Gastroesophageal sphincter (tissue), 4 donors: ENCODE measurements at regions not wholly inside any gene's neighbourhood (a gene's known extent, or its start where the extent isn't known, plus 50 kb on each side); places are given as distances from the start of the nearest gene placed in this dataset.

Source experiments
- ATAC-seq: fragments of 150-250 bp; one replicate; pipeline ENCODE4 v1.9.1; 2016; ENCODE audit warnings: mild to moderate bottlenecking, moderate library complexity
- H3K27ac ChIP-seq, 4 donors: fragments of 200-600 bp; sonication (generic) in 3 of 4; 1 replicate in 3 of 4; 2 replicates in 1 of 4; pipeline ENCODE4 v1.5.1; 2016 to 2019
- H3K27me3 ChIP-seq: fragments of 200-600 bp; sonication (generic); one replicate; pipeline ENCODE4 v1.5.1; 2019
- H3K36me3 ChIP-seq, 2 donors: fragments of 200-600 bp; sonication (generic); one replicate each; pipeline ENCODE4 v1.5.1; 2019; ENCODE audit warnings: control low read depth in 1 of 2
- H3K4me1 ChIP-seq, 3 donors: fragments of 200-600 bp; sonication (generic); 1 replicate in 2 of 3; 2 replicates in 1 of 3; pipeline ENCODE4 v1.5.1; 2016 to 2019; ENCODE audit warnings: control low read depth in 2 of 3
- H3K4me3 ChIP-seq, 2 donors: fragments of 200-600 bp; sonication (generic); one replicate each; pipeline ENCODE4 v1.5.1; 2019; ENCODE audit warnings: mild to moderate bottlenecking in 1 of 2, moderate library complexity in 1 of 2
- H3K9me3 ChIP-seq, 3 donors: fragments of 200-600 bp; sonication (generic); one replicate each; pipeline ENCODE4 v1.5.1; 2017 to 2019; ENCODE audit warnings: control low read depth in 2 of 3
- CTCF ChIP-seq, 4 experiments: fragments of 200-600 bp in 2 of 4; fragments of 450-650 bp in 2 of 4; sonication (generic) in 1 of 4; IDR thresholded peaks; one replicate each; pipeline ENCODE4 v1.5.1; 2017 to 2019; ENCODE audit warnings: antibody characterized with exemption in 4 of 4, mild to moderate bottlenecking in 2 of 4, moderate library complexity in 2 of 4
- EP300 ChIP-seq: sonication (generic); formaldehyde crosslinking; IDR thresholded peaks from one replicate; pipeline ENCODE4 v1.6.1; 2017; ENCODE audit warnings: antibody characterized with exemption, mild to moderate bottlenecking
- POLR2A ChIP-seq, 2 donors: fragments of 450-650 bp; IDR thresholded peaks; one replicate each; pipeline ENCODE4 v1.6.1; 2017; ENCODE audit warnings: antibody characterized with exemption in 2 of 2, mild to moderate bottlenecking in 2 of 2, moderate library complexity in 1 of 2
- POLR2AphosphoS5 ChIP-seq: sonication (generic); formaldehyde crosslinking; IDR thresholded peaks from one replicate; pipeline ENCODE4 v1.6.1; 2017; ENCODE audit warnings: antibody characterized with exemption
- WGBS, 2 donors: methylation state at CpG; one replicate each; pipeline ENCODE4 v1.1.5; 2018; ENCODE audit warnings: low coverage in 1 of 2; 5-methylcytosine and 5-hydroxymethylcytosine counted together

DNA sequence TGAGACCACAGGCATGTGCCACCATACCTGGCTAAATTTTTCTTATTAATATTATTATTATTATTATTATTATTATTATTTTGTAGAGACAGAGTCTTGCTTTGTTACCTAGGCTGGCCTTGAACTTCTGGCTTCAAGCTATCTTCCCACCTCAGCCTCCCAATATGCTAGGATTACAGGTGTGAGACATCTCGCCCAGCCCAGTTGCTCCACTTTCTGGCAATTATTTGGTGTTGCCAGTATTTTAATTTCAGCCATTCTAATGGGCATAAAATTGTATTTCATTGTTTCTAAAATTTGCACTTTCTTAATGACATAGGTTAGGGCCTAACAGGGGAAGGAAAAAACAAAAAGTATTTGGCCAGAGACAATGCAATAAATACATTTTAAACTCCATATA, 1217.6 kb upstream of the ALCAM start:
- Histone ChIP-seq H3K4me1 (no peaks in the 10 kb centered on the region), H3K9me3 (no peaks in the 10 kb centered on the region), H3K27me3 (no peaks in the 10 kb centered on the region), H3K27ac (no peak overlapping the region), H3K36me3 (no peaks in the 10 kb centered on the region), H3K4me3 (no peak overlapping the region)
- 69 to 100% methylated on average over 1 of the region's 1 CpG for WGBS, 2 donors
- ATAC-seq: no peak
- TF ChIP-seq CTCF (IDR thresholded peaks at IDR 0.05): no peak
- TF ChIP-seq EP300: no peak
- TF ChIP-seq POLR2A (IDR thresholded peaks at IDR 0.05): no peak
- no peak for TF ChIP-seq POLR2AphosphoS5

DNA sequence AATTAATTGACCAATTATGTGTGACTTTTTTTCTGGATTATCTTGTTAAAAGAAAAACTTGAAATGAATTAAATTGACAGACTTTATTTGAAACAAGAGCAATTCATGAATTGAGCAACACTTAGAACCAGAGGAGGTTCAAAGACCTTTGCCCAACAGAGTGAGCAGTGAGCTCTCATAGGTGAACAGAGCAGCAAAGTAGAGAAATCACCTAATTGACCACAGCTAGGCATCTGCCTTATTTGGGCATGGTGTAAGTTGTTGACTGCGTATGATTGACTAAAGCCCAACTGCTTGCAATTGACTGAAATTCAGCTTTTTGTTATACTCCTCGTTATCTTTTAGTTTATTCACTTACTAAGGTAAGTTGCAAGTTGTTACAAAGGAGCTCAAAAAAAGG, 1216.0 kb upstream of the ALCAM start:
- Histone ChIP-seq H3K4me1 (no peaks in the 10 kb centered on the region), H3K9me3 (no peaks in the 10 kb centered on the region), H3K4me3 (no peak overlapping the region), H3K27me3 (no peaks in the 10 kb centered on the region), H3K36me3 (no peaks in the 10 kb centered on the region), H3K27ac (no peak overlapping the region)
- ATAC-seq: no peak
- TF ChIP-seq EP300 (no peak), POLR2AphosphoS5 (no peak), POLR2A (IDR thresholded peaks at IDR 0.05) (no peak), CTCF (IDR thresholded peaks at IDR 0.05) (no peak)
- 74 to 95% methylated on average over 2 of the region's 2 CpGs for WGBS, 2 donors

DNA sequence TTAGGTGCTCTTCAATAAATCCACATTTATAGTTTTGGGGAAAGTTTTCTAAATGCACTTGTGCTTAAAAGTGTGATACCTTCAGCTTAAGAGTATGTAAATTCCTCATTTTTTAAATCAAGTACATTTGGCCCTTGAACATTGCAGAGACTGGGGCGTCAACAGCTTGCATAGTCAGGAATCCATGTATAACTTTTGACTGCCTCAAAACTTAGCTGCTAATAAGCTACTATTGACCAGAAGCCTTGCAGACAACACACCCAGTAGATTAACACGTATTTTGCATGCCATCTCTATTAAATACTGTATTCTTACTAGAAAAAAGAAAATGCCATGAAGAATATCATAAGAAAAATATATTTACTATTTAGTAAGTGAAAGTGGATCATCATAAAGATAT, 1211.8 kb upstream of the ALCAM start:
- Histone ChIP-seq H3K4me1 (no peaks in the 10 kb centered on the region), H3K27ac (no peak overlapping the region), H3K4me3 (no peak overlapping the region), H3K36me3 (no peaks in the 10 kb centered on the region), H3K9me3 (no peaks in the 10 kb centered on the region), H3K27me3 (no peaks in the 10 kb centered on the region)
- TF ChIP-seq POLR2A (IDR thresholded peaks at IDR 0.05) (no peak), EP300 (no peak), POLR2AphosphoS5 (no peak), CTCF (IDR thresholded peaks at IDR 0.05) (no peak)
- 38 to 46% methylated on average over 2 of the region's 2 CpGs for WGBS, 2 donors
- no peak for ATAC-seq

DNA sequence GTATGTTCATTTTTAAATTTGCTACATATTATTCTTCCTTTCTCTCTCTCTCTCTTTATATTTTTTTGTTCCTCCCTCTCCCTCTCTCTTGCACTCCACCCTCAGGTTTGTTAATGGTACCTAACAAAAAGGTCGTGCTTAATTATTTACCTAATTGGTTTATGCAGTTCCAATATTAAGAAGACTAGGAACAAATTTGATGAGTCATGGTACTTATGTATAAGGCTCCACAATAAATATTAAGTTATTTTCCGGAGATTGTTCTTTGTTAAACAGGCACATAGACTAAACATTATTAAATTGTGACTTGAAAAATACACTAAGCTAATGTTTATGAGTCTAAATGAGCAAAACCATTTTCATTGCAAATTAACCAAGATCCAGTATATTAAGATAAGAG, 1200.8 kb upstream of the ALCAM start:
- Histone ChIP-seq H3K36me3 (no peaks in the 10 kb centered on the region), H3K4me1 (no peaks in the 10 kb centered on the region), H3K27ac (no peak overlapping the region), H3K4me3 (no peak overlapping the region), H3K27me3 (no peaks in the 10 kb centered on the region), H3K9me3 (peaks cover 0 to 15% (median 0%) of the 10 kb centered on the region in 3 donors)
- no peak for ATAC-seq
- 73 to 93% methylated on average over 2 of the region's 2 CpGs for WGBS, 2 donors
- TF ChIP-seq CTCF (IDR thresholded peaks at IDR 0.05) (no peak), POLR2A (IDR thresholded peaks at IDR 0.05) (no peak), POLR2AphosphoS5 (no peak), EP300 (no peak)

GRCh38 chr3:104168386-104168785, 1198.3 kb upstream of the ALCAM start:
- Histone ChIP-seq H3K36me3 (no peaks in the 10 kb centered on the region), H3K27me3 (no peaks in the 10 kb centered on the region), H3K4me1 (no peaks in the 10 kb centered on the region), H3K27ac (no peak overlapping the region), H3K4me3 (no peak overlapping the region), H3K9me3 (peaks cover 0 to 15% (median 0%) of the 10 kb centered on the region in 3 donors)
- 88 to 89% methylated on average over 2 of the region's 3 CpGs for WGBS, 2 donors
- ATAC-seq: no peak
- TF ChIP-seq EP300 (no peak), POLR2AphosphoS5 (no peak), POLR2A (IDR thresholded peaks at IDR 0.05) (no peak), CTCF (IDR thresholded peaks at IDR 0.05) (no peak)
